T-cell (primary cell): ENCODE measurements at regions not wholly inside any gene's neighbourhood (a gene's known extent, or its start where the extent isn't known, plus 50 kb on each side); places are given as distances from the start of the nearest gene placed in this dataset.

Experiments used
- ATAC-seq, 4 experiments: fragments of 200-7000 bp in 3 of 4; fragments of 150-1000 bp in 1 of 4; cut with Tn5 transposase; replicated peaks in 1 of 4; 1 replicate in 3 of 4; 2 replicates in 1 of 4; pipeline ENCODE4 v1.10.0; 2021; ENCODE audit warnings: moderate library complexity in 3 of 4, mild to moderate bottlenecking in 2 of 4, moderate number of reproducible peaks in 1 of 4
- CTCF ChIA-PET, 2 donors: fragments of 300-600 bp; sonication (Branson Sonifier 250); formaldehyde crosslinking; loops; one replicate each; lab custom pipeline; 2022; ENCODE audit warnings: antibody characterized with exemption in 2 of 2; lab: Charles Lee
- POLR2A ChIA-PET, 2 donors: fragments of 300-600 bp; sonication (Branson Sonifier 250); formaldehyde crosslinking; loops; one replicate each; lab custom pipeline; 2022; ENCODE audit warnings: antibody characterized with exemption in 2 of 2; lab: Charles Lee
- DNase-seq, 35 experiments: peaks; one replicate each; pipeline versions ENCODE4 v3.0.0 to v3.0.0-alpha.2; 2013 to 2023
- H3K27ac ChIP-seq: one replicate; pipeline ENCODE4 v1.5.1; 2013; ENCODE audit warnings: low read length
- H3K27me3 ChIP-seq, 2 experiments: replicated peaks in 1 of 2; 1 replicate in 1 of 2; 2 replicates in 1 of 2; pipeline versions ENCODE4 v1.6.1 to v1.7.0; 2013; ENCODE audit warnings: low read length in 1 of 2, mixed read lengths in 1 of 2; ENCODE audit not compliant: control insufficient read depth in 2 of 2, insufficient read depth in 2 of 2; ENCODE audit errors: extremely low read depth in 1 of 2
- H3K36me3 ChIP-seq, 2 donors: 1 replicate in 1 of 2; 2 replicates in 1 of 2; pipeline versions ENCODE4 v1.6.1 to v1.7.0; 2013; ENCODE audit warnings: low read length in 1 of 2; ENCODE audit not compliant: control insufficient read depth in 2 of 2, insufficient read depth in 1 of 2; ENCODE audit errors: extremely low read depth in 1 of 2
- H3K4me1 ChIP-seq, 2 experiments: 1 replicate in 1 of 2; 2 replicates in 1 of 2; pipeline versions ENCODE4 v1.6.1 to v1.7.0; 2013; ENCODE audit warnings: low read length in 2 of 2, mixed read lengths in 1 of 2; ENCODE audit not compliant: insufficient read depth in 2 of 2, control insufficient read depth in 1 of 2; ENCODE audit errors: extremely low read depth in 1 of 2
- H3K4me3 ChIP-seq, 2 donors: 1 replicate in 1 of 2; 2 replicates in 1 of 2; pipeline versions ENCODE4 v1.5.1 to v1.7.0; 2013; ENCODE audit warnings: mild to moderate bottlenecking in 2 of 2, low read length in 1 of 2, moderate library complexity in 1 of 2; ENCODE audit not compliant: control insufficient read depth in 1 of 2; ENCODE audit errors: extremely low read depth in 1 of 2
- H3K9me3 ChIP-seq: 2 replicates; pipeline ENCODE4 v1.7.0; 2013
- H3K27ac Mint-ChIP-seq, 2 donors: one replicate each; pipeline ENCODE4 v1.8.0; 2020 to 2021; ENCODE audit warnings: mild to moderate bottlenecking in 2 of 2, mixed read lengths in 2 of 2
- H3K27me3 Mint-ChIP-seq, 2 donors: one replicate each; pipeline ENCODE4 v1.8.0; 2021 to 2022; ENCODE audit warnings: mixed read lengths in 2 of 2
- H3K36me3 Mint-ChIP-seq: one replicate; pipeline ENCODE4 v1.8.0; 2021; ENCODE audit warnings: mixed read lengths
- H3K4me1 Mint-ChIP-seq, 3 donors: one replicate each; pipeline ENCODE4 v1.8.0; 2020 to 2022; ENCODE audit warnings: mixed read lengths in 3 of 3, mild to moderate bottlenecking in 1 of 3
- H3K4me3 Mint-ChIP-seq, 3 donors: one replicate each; pipeline ENCODE4 v1.8.0; 2020 to 2022; ENCODE audit warnings: mild to moderate bottlenecking in 3 of 3, mixed read lengths in 3 of 3, moderate library complexity in 3 of 3
- H3K9me3 Mint-ChIP-seq, 3 donors: one replicate each; pipeline ENCODE4 v1.8.0; 2020 to 2022; ENCODE audit warnings: mixed read lengths in 3 of 3
- WGBS: methylation state at CpG from one replicate; pipeline ENCODE4 v1.1.5; 2013; ENCODE audit warnings: missing lambda C conversion rate; ENCODE audit not compliant: insufficient coverage; 5-methylcytosine and 5-hydroxymethylcytosine counted together

DNA sequence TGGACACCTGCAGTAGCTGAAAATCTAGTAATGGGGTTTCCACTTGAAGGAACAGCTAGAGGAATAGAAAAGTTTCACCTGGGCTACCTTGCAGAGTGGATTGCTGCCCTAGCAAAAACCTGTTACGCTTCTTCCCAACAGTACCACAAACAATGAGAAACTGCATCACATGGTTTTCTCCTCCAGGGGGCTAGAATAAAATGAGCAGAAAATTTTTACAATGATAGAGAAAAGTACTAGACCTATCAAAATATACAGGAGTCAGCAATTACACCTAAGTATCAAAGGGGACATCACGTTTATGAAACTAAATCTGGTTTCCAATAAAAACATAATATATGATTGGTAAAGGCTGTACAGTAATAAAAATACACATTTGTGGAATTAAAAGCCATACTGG, 423.1 kb upstream of the PITX2 start:
- H3K27me3 ChIP-seq, result no peaks in the 10 kb centered on the region
- H3K4me3 Mint-ChIP-seq, result no peak overlapping the region
- DNase-seq, result no peak
- ChIA-PET CTCF (no interaction called here), POLR2A (no interaction called here)
- H3K36me3 ChIP-seq, result no peaks in the 10 kb centered on the region
- H3K9me3 ChIP-seq, result no peaks in the 10 kb centered on the region
- no peaks in the 10 kb centered on the region for H3K4me1 Mint-ChIP-seq
- H3K27me3 Mint-ChIP-seq, result no peaks in the 10 kb centered on the region
- ATAC-seq, result no peak
- H3K4me3 ChIP-seq, result no peak overlapping the region
- peaks cover 10 to 19% (median 17%) of the 10 kb centered on the region in 3 donors for H3K9me3 Mint-ChIP-seq
- H3K27ac ChIP-seq, result no peak overlapping the region
- no peaks in the 10 kb centered on the region for H3K36me3 Mint-ChIP-seq
- no peaks in the 10 kb centered on the region for H3K4me1 ChIP-seq
- no CpG with 5 or more reads among the region's 2 CpGs for WGBS
- no peak overlapping the region for H3K27ac Mint-ChIP-seq

- POLR2A ChIA-PET, result no interaction called here
- WGBS, result no CpG with 5 or more reads among the region's 2 CpGs
- ATAC-seq, result no peak
Measured at GRCh38 chr4:111046811-111047210, 423.9 kb upstream of the PITX2 start.

DNA sequence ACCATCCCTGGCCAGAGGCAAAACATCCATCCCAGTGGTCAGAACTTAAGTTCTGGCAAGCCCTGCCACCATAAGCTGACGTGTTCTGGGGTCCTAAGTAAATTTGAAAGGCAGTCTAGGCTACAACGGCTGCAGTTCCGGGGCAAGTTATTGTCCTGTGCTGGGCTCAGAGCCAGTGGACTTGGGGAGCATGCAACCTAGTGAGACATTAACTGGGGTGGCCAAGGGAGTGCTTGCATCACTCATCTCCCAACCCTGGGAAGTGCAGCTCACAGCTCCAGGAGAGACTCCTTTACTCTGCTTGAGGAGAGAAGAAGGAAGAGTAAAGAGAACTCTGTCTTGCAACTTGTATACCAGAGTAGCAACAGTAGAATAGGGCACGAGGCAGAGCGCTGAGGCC, 425.4 kb upstream of the PITX2 start:
- no peak for ATAC-seq

More at GRCh38 chr4:111046811-111047210, 423.9 kb upstream of the PITX2 start:
- no peak for DNase-seq
- no peaks in the 10 kb centered on the region for H3K27me3 Mint-ChIP-seq
- Histone ChIP-seq H3K4me3 (no peak overlapping the region), H3K4me1 (no peaks in the 10 kb centered on the region), H3K9me3 (no peaks in the 10 kb centered on the region), H3K27ac (no peak overlapping the region), H3K27me3 (no peaks in the 10 kb centered on the region), H3K36me3 (no peaks in the 10 kb centered on the region)
- no peak overlapping the region for H3K27ac Mint-ChIP-seq
- H3K9me3 Mint-ChIP-seq, result peaks cover 17 to 23% (median 21%) of the 10 kb centered on the region in 3 donors
- H3K4me1 Mint-ChIP-seq, result no peaks in the 10 kb centered on the region
- no peak overlapping the region for H3K4me3 Mint-ChIP-seq
- CTCF ChIA-PET, result no interaction called here
- no peaks in the 10 kb centered on the region for H3K36me3 Mint-ChIP-seq

DNA sequence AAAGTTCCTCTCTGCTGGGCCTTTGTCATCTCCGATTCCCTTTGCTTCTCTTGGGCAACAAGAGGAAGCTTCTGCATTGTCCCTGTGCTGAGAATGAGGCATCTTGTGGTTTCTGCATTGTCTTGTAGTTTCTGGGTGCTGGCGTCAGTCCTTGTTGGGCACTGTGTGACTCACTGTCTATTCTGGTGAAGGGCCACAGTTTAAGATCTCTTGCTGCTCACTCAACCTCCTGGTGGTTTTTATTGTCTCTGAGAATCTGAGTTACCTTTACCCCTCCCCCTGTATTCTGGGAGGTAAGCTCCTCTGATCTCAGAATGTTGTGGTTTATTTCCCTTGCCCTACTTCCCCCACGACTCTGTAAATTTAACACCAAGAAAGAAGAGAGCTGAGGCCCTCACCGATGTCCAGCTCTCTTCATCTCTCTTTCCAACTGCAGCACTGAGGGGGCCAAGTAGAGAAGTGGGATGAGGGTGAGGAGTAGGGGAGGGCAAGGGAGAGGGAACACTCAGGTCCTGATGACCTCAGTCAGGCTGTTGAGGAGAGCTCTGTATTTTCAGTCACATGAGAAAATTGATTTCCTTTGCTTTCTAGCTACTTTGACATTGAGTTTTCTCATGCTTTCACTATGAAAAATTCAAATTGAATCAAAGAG, 441.6 kb upstream of the PITX2 start:
- 67% methylated on average over 1 of the region's 4 CpGs for WGBS
- ATAC-seq, result no peak
- no peaks in the 10 kb centered on the region for H3K4me1 Mint-ChIP-seq

More for the DNA sequence above, 425.4 kb upstream of the PITX2 start:
- DNase-seq, result no peak
- H3K27me3 ChIP-seq, result no peaks in the 10 kb centered on the region
- Mint-ChIP-seq H3K4me3 (no peak overlapping the region), H3K27ac (no peak overlapping the region), H3K9me3 (peaks cover 20 to 23% (median 21%) of the 10 kb centered on the region in 3 donors), H3K27me3 (no peaks in the 10 kb centered on the region), H3K36me3 (no peaks in the 10 kb centered on the region), H3K4me1 (no peaks in the 10 kb centered on the region)
- WGBS, result 77% methylated on average over 3 of the region's 5 CpGs
- CTCF ChIA-PET, result no interaction called here
- POLR2A ChIA-PET, result no interaction called here
- H3K27ac ChIP-seq, result no peak overlapping the region
- no peak overlapping the region for H3K4me3 ChIP-seq
- H3K4me1 ChIP-seq, result no peaks in the 10 kb centered on the region
- no peaks in the 10 kb centered on the region for H3K36me3 ChIP-seq
- no peaks in the 10 kb centered on the region for H3K9me3 ChIP-seq

GRCh38 chr4:111066001-111066400, 443.1 kb upstream of the PITX2 start:
- Mint-ChIP-seq H3K4me3 (no peak overlapping the region), H3K4me1 (no peaks in the 10 kb centered on the region), H3K9me3 (peaks cover 0 to 4% (median 3%) of the 10 kb centered on the region in 3 donors), H3K27me3 (no peaks in the 10 kb centered on the region), H3K27ac (no peak overlapping the region), H3K36me3 (no peaks in the 10 kb centered on the region)
- no peak overlapping the region for H3K27ac ChIP-seq
- no peak for DNase-seq
- ChIA-PET POLR2A (no interaction called here), CTCF (no interaction called here)
- no peak overlapping the region for H3K4me3 ChIP-seq
- no peaks in the 10 kb centered on the region for H3K36me3 ChIP-seq
- H3K4me1 ChIP-seq, result no peaks in the 10 kb centered on the region
- ATAC-seq, result no peak
- no peaks in the 10 kb centered on the region for H3K9me3 ChIP-seq
- WGBS, result no CpG with 5 or more reads among the region's 2 CpGs
- no peaks in the 10 kb centered on the region for H3K27me3 ChIP-seq

More for the DNA sequence above, 441.6 kb upstream of the PITX2 start:
- Histone ChIP-seq H3K27ac (no peak overlapping the region), H3K27me3 (no peaks in the 10 kb centered on the region), H3K4me1 (no peaks in the 10 kb centered on the region), H3K9me3 (no peaks in the 10 kb centered on the region), H3K4me3 (no peak overlapping the region), H3K36me3 (no peaks in the 10 kb centered on the region)
- POLR2A ChIA-PET, result no interaction called here
- Mint-ChIP-seq H3K4me3 (no peak overlapping the region), H3K27me3 (no peaks in the 10 kb centered on the region), H3K27ac (no peak overlapping the region), H3K9me3 (peaks cover 0 to 2% (median 0%) of the 10 kb centered on the region in 3 donors), H3K36me3 (no peaks in the 10 kb centered on the region)
- CTCF ChIA-PET, result no interaction called here
- DNase-seq, result no peak

GRCh38 chr4:111066447-111066846, 443.6 kb upstream of the PITX2 start:
- Histone ChIP-seq H3K27me3 (no peaks in the 10 kb centered on the region), H3K4me3 (no peak overlapping the region), H3K9me3 (no peaks in the 10 kb centered on the region), H3K36me3 (no peaks in the 10 kb centered on the region), H3K27ac (no peak overlapping the region), H3K4me1 (no peaks in the 10 kb centered on the region)
- Mint-ChIP-seq H3K36me3 (no peaks in the 10 kb centered on the region), H3K4me3 (no peak overlapping the region), H3K27me3 (no peaks in the 10 kb centered on the region), H3K9me3 (peaks cover 0 to 4% (median 3%) of the 10 kb centered on the region in 3 donors), H3K27ac (no peak overlapping the region), H3K4me1 (no peaks in the 10 kb centered on the region)
- no peak for DNase-seq
- ATAC-seq, result no peak
- ChIA-PET CTCF (no interaction called here), POLR2A (no interaction called here)

- 70% methylated on average over 1 of the region's 1 CpG for WGBS
- POLR2A ChIA-PET, result no interaction called here
Measured at GRCh38 chr4:111066887-111067286, 444.0 kb upstream of the PITX2 start.

More at GRCh38 chr4:111066887-111067286, 444.0 kb upstream of the PITX2 start:
- Histone ChIP-seq H3K4me3 (no peak overlapping the region), H3K27ac (no peak overlapping the region), H3K27me3 (no peaks in the 10 kb centered on the region), H3K4me1 (no peaks in the 10 kb centered on the region), H3K36me3 (no peaks in the 10 kb centered on the region), H3K9me3 (no peaks in the 10 kb centered on the region)
- no peak for DNase-seq
- Mint-ChIP-seq H3K27me3 (no peaks in the 10 kb centered on the region), H3K9me3 (peaks cover 0 to 4% (median 3%) of the 10 kb centered on the region in 3 donors), H3K36me3 (no peaks in the 10 kb centered on the region), H3K27ac (no peak overlapping the region), H3K4me1 (no peaks in the 10 kb centered on the region), H3K4me3 (no peak overlapping the region)
- CTCF ChIA-PET, result no interaction called here
- no peak for ATAC-seq
